GM12878 (cell line): ENCODE measurements at regions not wholly inside any gene's neighbourhood (a gene's known extent, or its start where the extent isn't known, plus 50 kb on each side); places are given as distances from the start of the nearest gene placed in this dataset.

Experiments
- ATAC-seq: fragments of 200-7000 bp; cut with Tn5 transposase; 3 replicates; pipeline ENCODE4 v1.9.1; 2020; ENCODE audit warnings: mild to moderate bottlenecking, moderate library complexity
- BruUV-seq: library from RNA; stranded (reverse); fragments of 400-500 nt; replicated peaks from 2 replicates; lab custom pipeline; 2021; lab: Mats Ljungman, UMichigan
- CTCF ChIA-PET: fragments of 300-600 bp; sonication (Branson Sonifier 250); formaldehyde crosslinking; extraction: SDS; loops from one replicate; lab custom pipeline; 2021; ENCODE audit warnings: inconsistent platforms; lab: Yijun Ruan, JAX
- POLR2A ChIA-PET: fragments of 350-600 bp; formaldehyde crosslinking; extraction: SDS; loops from one replicate; lab custom pipeline; 2021; ENCODE audit warnings: inconsistent platforms; lab: Charles Lee
- RAD21 ChIA-PET: fragments of 300-600 bp; sonication (Branson Sonifier 250); formaldehyde crosslinking; loops from one replicate; lab custom pipeline; 2023; ENCODE audit warnings: antibody characterized with exemption; ENCODE audit not compliant: unreplicated experiment; lab: Charles Lee
- SMC1A ChIA-PET: fragments of 300-600 bp; sonication (Branson Sonifier 250); formaldehyde crosslinking; loops from one replicate; lab custom pipeline; 2023; ENCODE audit not compliant: unreplicated experiment, uncharacterized antibody; lab: Charles Lee
- DNase-seq: peaks from one replicate; pipeline ENCODE4 v3.0.0-alpha.2; 2011; ENCODE audit warnings: low read depth, low spot score
- FAIRE-seq: peaks from 3 replicates; lab custom pipeline; 2011; peaks lifted over from hg19 to GRCh38; lab: Jason Lieb, UNC
- H2AFZ ChIP-seq: 2 replicates; pipeline ENCODE4 v1.6.0; 2011; ENCODE audit warnings: low read depth, low read length, control low read depth; ENCODE audit not compliant: control insufficient read depth
- H3K27ac ChIP-seq: 2 replicates; pipeline ENCODE4 v1.5.1; 2011; ENCODE audit warnings: control low read depth; ENCODE audit not compliant: control insufficient read depth, insufficient read depth
- H3K27me3 ChIP-seq, 2 experiments: replicated peaks in 1 of 2; 2 replicates each; pipeline versions ENCODE4 v1.6.0 to v1.6.1; 2011; ENCODE audit warnings: low read length in 1 of 2; ENCODE audit not compliant: control insufficient read depth in 2 of 2, insufficient read depth in 2 of 2
- H3K36me3 ChIP-seq, 2 experiments: 2 replicates each; pipeline ENCODE4 v1.5.1; 2011; ENCODE audit warnings: low read length in 1 of 2; ENCODE audit not compliant: control insufficient read depth in 2 of 2, insufficient read depth in 2 of 2
- H3K4me1 ChIP-seq: 2 replicates; pipeline ENCODE4 v1.6.1; 2011; ENCODE audit warnings: mild to moderate bottlenecking, low read length, moderate library complexity, mixed read lengths; ENCODE audit not compliant: control insufficient read depth, insufficient read depth
- H3K4me2 ChIP-seq: 2 replicates; pipeline ENCODE4 v1.6.0; 2011; ENCODE audit warnings: control low read depth; ENCODE audit not compliant: control insufficient read depth, insufficient read depth
- H3K4me3 ChIP-seq: fragments of 200-600 bp; sonication (generic); 2 replicates; pipeline ENCODE4 v1.5.1; 2016
- H3K79me2 ChIP-seq: 2 replicates; pipeline ENCODE4 v1.6.0; 2011; ENCODE audit warnings: low read length; ENCODE audit not compliant: control insufficient read depth, insufficient read depth
- H3K9ac ChIP-seq: 2 replicates; pipeline ENCODE4 v1.8.0; 2011; ENCODE audit warnings: low read length, control low read depth, mixed read lengths; ENCODE audit not compliant: control insufficient read depth, insufficient read depth
- H3K9me3 ChIP-seq: replicated peaks from 3 replicates; pipeline ENCODE4 v1.5.1; 2011; ENCODE audit warnings: mild to moderate bottlenecking, low read length; ENCODE audit not compliant: control insufficient read depth, insufficient read depth
- H4K20me1 ChIP-seq: 2 replicates; pipeline ENCODE4 v1.6.0; 2011; ENCODE audit not compliant: control insufficient read depth, insufficient read depth
- E4F1 ChIP-seq: fragments of 450-650 bp; IDR thresholded peaks from 2 replicates; pipeline ENCODE4 v1.6.1; 2018; ENCODE audit warnings: borderline replicate concordance, mild to moderate bottlenecking; ENCODE audit not compliant: partially characterized antibody
- HDGF ChIP-seq: fragments of 450-650 bp; IDR thresholded peaks from 2 replicates; pipeline ENCODE4 v1.6.1; 2016; ENCODE audit warnings: antibody characterized with exemption
- NR2C2 ChIP-seq: IDR thresholded peaks from 2 replicates; pipeline ENCODE4 v1.6.1; 2011; ENCODE audit warnings: borderline replicate concordance, low read depth; ENCODE audit not compliant: control insufficient read depth, insufficient read length
- RAD21 ChIP-seq: IDR thresholded peaks from 2 replicates; pipeline ENCODE4 v1.6.1; 2011; ENCODE audit warnings: mild to moderate bottlenecking, low read depth, low read length, moderate library complexity; ENCODE audit not compliant: insufficient read depth
- RBBP5 ChIP-seq: fragments of 200-600 bp; sonication (generic); conservative IDR thresholded peaks from 2 replicates; pipeline ENCODE4 v1.6.1; 2016
- STAT1 ChIP-seq: fragments of 450-650 bp; conservative IDR thresholded peaks from 2 replicates; pipeline ENCODE4 v1.6.1; 2014; ENCODE audit warnings: antibody characterized with exemption, mild to moderate bottlenecking
- ZBTB33 ChIP-seq: fragments of 450-650 bp; IDR thresholded peaks from 2 replicates; pipeline ENCODE4 v1.6.1; 2017; ENCODE audit warnings: mild to moderate bottlenecking
- in situ Hi-C: fragments of 300-500 bp; cut with MboI; formaldehyde crosslinking; loops from 9 replicates; pipeline ENCODE4 v1.14.3; 2018; ENCODE audit warnings: mixed read lengths
- intact Hi-C: fragments of 100-400 bp; cut with micrococcal nuclease; formaldehyde crosslinking; loops from one replicate; pipeline ENCODE4 v1.14.2; 2022; ENCODE audit not compliant: unreplicated experiment
- TF ChIP-seq, protein P1 (sequence below): fragments of 450-650 bp; IDR thresholded peaks from 2 replicates; pipeline ENCODE4 v1.6.1; 2017; ENCODE audit warnings: low read depth, mild to moderate bottlenecking, moderate library complexity
- TF ChIP-seq, protein P2 (sequence below): fragments of 150-350 bp; IDR thresholded peaks from 2 replicates; pipeline ENCODE4 v1.6.1; 2016; ENCODE audit warnings: low read depth, low read length
- TF ChIP-seq, protein P3 (sequence below), 3 experiments: IDR thresholded peaks in 2 of 3; conservative IDR thresholded peaks in 1 of 3; 2 replicates each; pipeline ENCODE4 v1.5.1; 2011; ENCODE audit warnings: low read depth in 3 of 3, low read length in 3 of 3, mild to moderate bottlenecking in 3 of 3, control low read depth in 2 of 3, moderate library complexity in 2 of 3, inconsistent platforms in 1 of 3, mixed read lengths in 1 of 3; ENCODE audit not compliant: control insufficient read depth in 2 of 3, insufficient read depth in 1 of 3; ENCODE audit errors: extremely low read depth in 1 of 3
- TF ChIP-seq, protein P4 (sequence below): fragments of 450-650 bp; IDR thresholded peaks from 2 replicates; pipeline ENCODE4 v1.6.1; 2014; ENCODE audit warnings: mild to moderate bottlenecking

DNA sequence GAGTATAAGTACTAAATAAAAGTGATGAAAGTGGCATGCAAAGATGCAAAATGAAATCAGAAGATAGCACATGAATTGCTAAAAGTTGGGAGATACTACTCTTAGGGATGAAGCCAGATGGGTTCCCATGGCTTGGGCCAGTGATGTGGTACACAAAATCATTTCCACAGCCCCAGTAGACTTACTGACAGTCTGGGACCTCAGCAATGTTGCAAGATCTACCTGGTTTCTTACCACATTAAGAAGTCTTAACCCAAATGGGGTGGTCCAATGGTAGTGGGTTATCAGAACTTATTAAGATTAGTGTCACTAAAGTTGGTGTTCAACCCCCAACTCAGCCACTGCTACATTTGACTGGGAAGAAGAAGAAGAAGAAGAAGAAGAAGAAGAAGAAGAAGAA is 227.7 kb upstream of the IRF2BP2 start:
- ChIA-PET SMC1A (interaction anchor here (14.0 kb wide), 1 partner anchor 63 kb away, joined by 143 read pairs; no protein-coding TSS in a partner anchor), RAD21 (interaction anchor here (10.5 kb wide), 1 partner anchor 66 kb away, joined by 155 read pairs; no protein-coding TSS in a partner anchor), POLR2A (interaction anchor here (0.5 kb wide), 1 partner anchor 65 kb away, joined by 4 read pairs; no protein-coding TSS in a partner anchor), CTCF (interaction anchor here (1.1 kb wide), 1 partner anchor 338 kb away, joined by 3 read pairs; no protein-coding TSS in a partner anchor)
- in situ Hi-C loops (loop anchor here (25.0 kb wide), 1 partner anchor 100 kb away; no protein-coding TSS in a partner anchor), intact Hi-C loops (no loop called here)
- Histone ChIP-seq H2AFZ (no peak overlapping the region), H3K9ac (no peak overlapping the region), H3K27ac (no peak overlapping the region), H3K9me3 (no peaks in the 10 kb centered on the region; the same call in 1 of the 3 replicates), H4K20me1 (no peaks in the 10 kb centered on the region), H3K4me1 (peaks cover 31% of the 10 kb centered on the region), H3K27me3 (no peaks in the 10 kb centered on the region), H3K79me2 (no peaks in the 10 kb centered on the region), H3K4me3 (no peak overlapping the region), H3K36me3 (no peaks in the 10 kb centered on the region), H3K4me2 (no peak overlapping the region)
- FAIRE-seq (no peak), ATAC-seq (no peak), DNase-seq (no peak)
- BruUV-seq: no TSS peak
- TF ChIP-seq STAT1: no peak
- TF ChIP-seq RAD21: no peak
- no peak for TF ChIP-seq RBBP5
- TF ChIP-seq ZBTB33: no peak
- TF ChIP-seq, protein P1, sequence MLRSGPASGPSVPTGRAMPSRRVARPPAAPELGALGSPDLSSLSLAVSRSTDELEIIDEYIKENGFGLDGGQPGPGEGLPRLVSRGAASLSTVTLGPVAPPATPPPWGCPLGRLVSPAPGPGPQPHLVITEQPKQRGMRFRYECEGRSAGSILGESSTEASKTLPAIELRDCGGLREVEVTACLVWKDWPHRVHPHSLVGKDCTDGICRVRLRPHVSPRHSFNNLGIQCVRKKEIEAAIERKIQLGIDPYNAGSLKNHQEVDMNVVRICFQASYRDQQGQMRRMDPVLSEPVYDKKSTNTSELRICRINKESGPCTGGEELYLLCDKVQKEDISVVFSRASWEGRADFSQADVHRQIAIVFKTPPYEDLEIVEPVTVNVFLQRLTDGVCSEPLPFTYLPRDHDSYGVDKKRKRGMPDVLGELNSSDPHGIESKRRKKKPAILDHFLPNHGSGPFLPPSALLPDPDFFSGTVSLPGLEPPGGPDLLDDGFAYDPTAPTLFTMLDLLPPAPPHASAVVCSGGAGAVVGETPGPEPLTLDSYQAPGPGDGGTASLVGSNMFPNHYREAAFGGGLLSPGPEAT: no peak
- no peak for TF ChIP-seq HDGF
- TF ChIP-seq, protein P2, sequence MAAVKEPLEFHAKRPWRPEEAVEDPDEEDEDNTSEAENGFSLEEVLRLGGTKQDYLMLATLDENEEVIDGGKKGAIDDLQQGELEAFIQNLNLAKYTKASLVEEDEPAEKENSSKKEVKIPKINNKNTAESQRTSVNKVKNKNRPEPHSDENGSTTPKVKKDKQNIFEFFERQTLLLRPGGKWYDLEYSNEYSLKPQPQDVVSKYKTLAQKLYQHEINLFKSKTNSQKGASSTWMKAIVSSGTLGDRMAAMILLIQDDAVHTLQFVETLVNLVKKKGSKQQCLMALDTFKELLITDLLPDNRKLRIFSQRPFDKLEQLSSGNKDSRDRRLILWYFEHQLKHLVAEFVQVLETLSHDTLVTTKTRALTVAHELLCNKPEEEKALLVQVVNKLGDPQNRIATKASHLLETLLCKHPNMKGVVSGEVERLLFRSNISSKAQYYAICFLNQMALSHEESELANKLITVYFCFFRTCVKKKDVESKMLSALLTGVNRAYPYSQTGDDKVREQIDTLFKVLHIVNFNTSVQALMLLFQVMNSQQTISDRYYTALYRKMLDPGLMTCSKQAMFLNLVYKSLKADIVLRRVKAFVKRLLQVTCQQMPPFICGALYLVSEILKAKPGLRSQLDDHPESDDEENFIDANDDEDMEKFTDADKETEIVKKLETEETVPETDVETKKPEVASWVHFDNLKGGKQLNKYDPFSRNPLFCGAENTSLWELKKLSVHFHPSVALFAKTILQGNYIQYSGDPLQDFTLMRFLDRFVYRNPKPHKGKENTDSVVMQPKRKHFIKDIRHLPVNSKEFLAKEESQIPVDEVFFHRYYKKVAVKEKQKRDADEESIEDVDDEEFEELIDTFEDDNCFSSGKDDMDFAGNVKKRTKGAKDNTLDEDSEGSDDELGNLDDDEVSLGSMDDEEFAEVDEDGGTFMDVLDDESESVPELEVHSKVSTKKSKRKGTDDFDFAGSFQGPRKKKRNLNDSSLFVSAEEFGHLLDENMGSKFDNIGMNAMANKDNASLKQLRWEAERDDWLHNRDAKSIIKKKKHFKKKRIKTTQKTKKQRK: no peak
- TF ChIP-seq, protein P3, sequence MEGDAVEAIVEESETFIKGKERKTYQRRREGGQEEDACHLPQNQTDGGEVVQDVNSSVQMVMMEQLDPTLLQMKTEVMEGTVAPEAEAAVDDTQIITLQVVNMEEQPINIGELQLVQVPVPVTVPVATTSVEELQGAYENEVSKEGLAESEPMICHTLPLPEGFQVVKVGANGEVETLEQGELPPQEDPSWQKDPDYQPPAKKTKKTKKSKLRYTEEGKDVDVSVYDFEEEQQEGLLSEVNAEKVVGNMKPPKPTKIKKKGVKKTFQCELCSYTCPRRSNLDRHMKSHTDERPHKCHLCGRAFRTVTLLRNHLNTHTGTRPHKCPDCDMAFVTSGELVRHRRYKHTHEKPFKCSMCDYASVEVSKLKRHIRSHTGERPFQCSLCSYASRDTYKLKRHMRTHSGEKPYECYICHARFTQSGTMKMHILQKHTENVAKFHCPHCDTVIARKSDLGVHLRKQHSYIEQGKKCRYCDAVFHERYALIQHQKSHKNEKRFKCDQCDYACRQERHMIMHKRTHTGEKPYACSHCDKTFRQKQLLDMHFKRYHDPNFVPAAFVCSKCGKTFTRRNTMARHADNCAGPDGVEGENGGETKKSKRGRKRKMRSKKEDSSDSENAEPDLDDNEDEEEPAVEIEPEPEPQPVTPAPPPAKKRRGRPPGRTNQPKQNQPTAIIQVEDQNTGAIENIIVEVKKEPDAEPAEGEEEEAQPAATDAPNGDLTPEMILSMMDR (IDR thresholded peaks at IDR 0.05 in 2 of 3, conservative IDR thresholded peaks at IDR 0.05 in 1 of 3; ENCODE audit: control insufficient read depth in 2 of 3, extremely low read depth in 1 of 3, insufficient read depth in 1 of 3, low read depth in 3 of 3, low read length in 3 of 3): no peak
- TF ChIP-seq E4F1: no peak
- TF ChIP-seq, protein P4, sequence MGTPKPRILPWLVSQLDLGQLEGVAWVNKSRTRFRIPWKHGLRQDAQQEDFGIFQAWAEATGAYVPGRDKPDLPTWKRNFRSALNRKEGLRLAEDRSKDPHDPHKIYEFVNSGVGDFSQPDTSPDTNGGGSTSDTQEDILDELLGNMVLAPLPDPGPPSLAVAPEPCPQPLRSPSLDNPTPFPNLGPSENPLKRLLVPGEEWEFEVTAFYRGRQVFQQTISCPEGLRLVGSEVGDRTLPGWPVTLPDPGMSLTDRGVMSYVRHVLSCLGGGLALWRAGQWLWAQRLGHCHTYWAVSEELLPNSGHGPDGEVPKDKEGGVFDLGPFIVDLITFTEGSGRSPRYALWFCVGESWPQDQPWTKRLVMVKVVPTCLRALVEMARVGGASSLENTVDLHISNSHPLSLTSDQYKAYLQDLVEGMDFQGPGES: no peak
- TF ChIP-seq NR2C2: no peak
